Body of pancreas (tissue), 4 donors: ENCODE measurements at regions not wholly inside any gene's neighbourhood (a gene's known extent, or its start where the extent isn't known, plus 50 kb on each side); places are given as distances from the start of the nearest gene placed in this dataset.

Experiments used
- POLR2A ChIP-seq, 3 donors: fragments of 450-650 bp; IDR thresholded peaks; one replicate each; pipeline ENCODE4 v1.6.1; 2016; ENCODE audit warnings: antibody characterized with exemption in 3 of 3, mild to moderate bottlenecking in 2 of 3
- TF ChIP-seq, protein P1 (sequence below), 7 experiments: fragments of 450-650 bp in 4 of 7; fragments of 200-600 bp in 3 of 7; sonication (generic) in 3 of 7; IDR thresholded peaks; one replicate each; pipeline ENCODE4 v1.5.1; 2016 to 2019; ENCODE audit warnings: antibody characterized with exemption in 7 of 7

DNA sequence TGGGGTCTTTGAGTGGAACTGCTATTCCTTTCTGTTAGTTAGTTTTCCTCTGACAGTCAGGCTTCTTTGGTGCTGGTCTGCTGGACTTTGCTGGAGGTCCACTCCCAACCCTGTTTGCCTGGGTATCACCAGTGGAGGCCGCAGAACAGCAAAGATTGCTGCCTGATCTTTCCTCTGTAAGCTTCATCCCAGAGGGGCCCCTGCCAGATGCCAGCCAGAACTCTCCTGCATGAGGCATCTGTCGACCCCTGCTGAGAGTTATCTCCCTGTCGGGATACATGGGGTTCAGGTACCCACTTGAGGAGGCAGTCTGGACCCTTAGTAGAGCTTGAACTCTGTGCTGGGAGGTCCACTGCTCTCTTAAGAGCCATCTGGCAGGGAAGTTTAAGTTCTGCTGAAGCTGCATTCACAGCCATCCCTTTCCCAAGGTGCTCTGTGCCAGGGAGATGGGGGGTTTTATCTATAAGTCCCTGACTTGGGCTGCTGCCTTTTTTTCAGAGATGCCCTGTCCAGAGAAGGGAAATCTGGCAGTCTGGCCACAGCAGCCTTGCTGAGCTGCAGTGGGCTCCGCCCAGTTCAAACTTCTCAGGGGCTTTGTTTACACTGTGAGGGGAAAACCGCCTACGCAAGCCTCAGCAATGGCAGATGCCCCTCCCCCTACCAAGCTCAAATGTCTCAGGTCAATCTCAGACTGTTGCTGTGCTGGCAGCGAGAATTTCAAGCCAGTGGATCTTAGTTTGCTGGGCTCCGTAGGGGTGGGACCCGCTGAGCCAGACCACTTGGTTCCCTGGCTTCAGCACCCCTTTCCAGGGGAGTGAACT, 89.7 kb upstream of the CDK6 start:
- TF ChIP-seq, protein P1, sequence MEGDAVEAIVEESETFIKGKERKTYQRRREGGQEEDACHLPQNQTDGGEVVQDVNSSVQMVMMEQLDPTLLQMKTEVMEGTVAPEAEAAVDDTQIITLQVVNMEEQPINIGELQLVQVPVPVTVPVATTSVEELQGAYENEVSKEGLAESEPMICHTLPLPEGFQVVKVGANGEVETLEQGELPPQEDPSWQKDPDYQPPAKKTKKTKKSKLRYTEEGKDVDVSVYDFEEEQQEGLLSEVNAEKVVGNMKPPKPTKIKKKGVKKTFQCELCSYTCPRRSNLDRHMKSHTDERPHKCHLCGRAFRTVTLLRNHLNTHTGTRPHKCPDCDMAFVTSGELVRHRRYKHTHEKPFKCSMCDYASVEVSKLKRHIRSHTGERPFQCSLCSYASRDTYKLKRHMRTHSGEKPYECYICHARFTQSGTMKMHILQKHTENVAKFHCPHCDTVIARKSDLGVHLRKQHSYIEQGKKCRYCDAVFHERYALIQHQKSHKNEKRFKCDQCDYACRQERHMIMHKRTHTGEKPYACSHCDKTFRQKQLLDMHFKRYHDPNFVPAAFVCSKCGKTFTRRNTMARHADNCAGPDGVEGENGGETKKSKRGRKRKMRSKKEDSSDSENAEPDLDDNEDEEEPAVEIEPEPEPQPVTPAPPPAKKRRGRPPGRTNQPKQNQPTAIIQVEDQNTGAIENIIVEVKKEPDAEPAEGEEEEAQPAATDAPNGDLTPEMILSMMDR (IDR thresholded peaks at IDR 0.05), result no peak
- no peak for TF ChIP-seq POLR2A (IDR thresholded peaks at IDR 0.05)
